Keratinocyte (primary cell): ENCODE measurements at regions not wholly inside any gene's neighbourhood (a gene's known extent, or its start where the extent isn't known, plus 50 kb on each side); places are given as distances from the start of the nearest gene placed in this dataset.
"Not testable (repeated sequence)": the region's sequence is repeated elsewhere in the genome, so short reads cannot be mapped to it uniquely, and the experiment has no call there.

ENCODE experiments used
- DNase-seq: peaks from one replicate; pipeline ENCODE4 v3.0.0-alpha.2; 2011; ENCODE audit warnings: low read depth, missing footprints, low spot score
- FAIRE-seq: peaks from 2 replicates; lab custom pipeline; 2011; peaks lifted over from hg19 to GRCh38; lab: Jason Lieb, UNC
- H2AFZ ChIP-seq: 2 replicates; pipeline ENCODE4 v1.6.0; 2012; ENCODE audit warnings: low read length, control low read depth, inconsistent platforms; ENCODE audit not compliant: control insufficient read depth
- H3K27ac ChIP-seq: 2 replicates; pipeline ENCODE4 v1.5.1; 2011; ENCODE audit warnings: low read length; ENCODE audit not compliant: control insufficient read depth, insufficient read depth
- H3K27me3 ChIP-seq: 3 replicates; pipeline ENCODE4 v1.6.0; 2011; ENCODE audit warnings: low read length; ENCODE audit not compliant: control insufficient read depth, insufficient read depth; ENCODE audit errors: extremely low read depth
- H3K36me3 ChIP-seq, 2 experiments: 2 replicates in 1 of 2; 3 replicates in 1 of 2; pipeline ENCODE4 v1.5.1; 2011; ENCODE audit warnings: low read length in 2 of 2, mild to moderate bottlenecking in 1 of 2; ENCODE audit not compliant: control insufficient read depth in 2 of 2, insufficient read depth in 2 of 2; ENCODE audit errors: extremely low read depth in 1 of 2
- H3K4me1 ChIP-seq: 3 replicates; pipeline ENCODE4 v1.5.1; 2011; ENCODE audit warnings: low read length; ENCODE audit not compliant: control insufficient read depth, insufficient read depth; ENCODE audit errors: extremely low read depth
- H3K4me2 ChIP-seq: 3 replicates; pipeline ENCODE4 v1.6.0; 2011; ENCODE audit warnings: low read depth, low read length; ENCODE audit not compliant: control insufficient read depth, insufficient read depth; ENCODE audit errors: extremely low read depth
- H3K4me3 ChIP-seq, 3 experiments: fragments of 200-600 bp in 1 of 3; sonication (generic) in 1 of 3; 2 replicates in 2 of 3; 3 replicates in 1 of 3; pipeline ENCODE4 v1.5.1; 2011 to 2016; ENCODE audit warnings: low read length in 3 of 3, mild to moderate bottlenecking in 3 of 3, control low read depth in 2 of 3, inconsistent platforms in 1 of 3, low read depth in 1 of 3, mixed read lengths in 1 of 3, mixed run types in 1 of 3, moderate library complexity in 1 of 3; ENCODE audit not compliant: control insufficient read depth in 2 of 3, insufficient read depth in 2 of 3; ENCODE audit errors: extremely low read depth in 1 of 3
- H3K79me2 ChIP-seq: 2 replicates; pipeline ENCODE4 v1.6.0; 2012; ENCODE audit warnings: low read length; ENCODE audit not compliant: control insufficient read depth, insufficient read depth
- H3K9ac ChIP-seq: 3 replicates; pipeline ENCODE4 v1.6.0; 2011; ENCODE audit warnings: low read length; ENCODE audit not compliant: control insufficient read depth, insufficient read depth; ENCODE audit errors: extremely low read depth
- H3K9me1 ChIP-seq: 3 replicates; pipeline ENCODE4 v1.6.0; 2011; ENCODE audit warnings: low read length; ENCODE audit not compliant: control insufficient read depth, insufficient read depth; ENCODE audit errors: extremely low read depth
- H3K9me3 ChIP-seq: 2 replicates; pipeline ENCODE4 v1.5.1; 2012; ENCODE audit warnings: low read depth, low read length; ENCODE audit not compliant: control insufficient read depth
- H4K20me1 ChIP-seq: 3 replicates; pipeline ENCODE4 v1.6.0; 2011; ENCODE audit warnings: low read length; ENCODE audit not compliant: control insufficient read depth, insufficient read depth; ENCODE audit errors: extremely low read depth
- CTCF ChIP-seq, 3 experiments: IDR thresholded peaks in 1 of 3; conservative IDR thresholded peaks in 1 of 3; optimal IDR thresholded peaks in 1 of 3; 2 replicates in 2 of 3; 3 replicates in 1 of 3; pipeline versions ENCODE3 to v1.5.1; 2011; ENCODE audit warnings: low read length in 3 of 3, mild to moderate bottlenecking in 3 of 3, moderate library complexity in 2 of 3, control low read depth in 1 of 3, inconsistent platforms in 1 of 3; ENCODE audit not compliant: insufficient read depth in 2 of 3; ENCODE audit errors: extremely low read depth in 1 of 3
- EZH2 ChIP-seq: IDR thresholded peaks from one replicate; pipeline ENCODE4 v1.6.1; 2012; ENCODE audit warnings: inconsistent platforms, mild to moderate bottlenecking, low read length, moderate library complexity
- dilution Hi-C: fragments of 300-500 bp; cut with MboI; formaldehyde crosslinking; loops from one replicate; pipeline ENCODE4 v1.7.0; 2020; ENCODE audit warnings: low sequenced_read_pairs; ENCODE audit not compliant: extremely low pct_ligation_motif_present

DNA sequence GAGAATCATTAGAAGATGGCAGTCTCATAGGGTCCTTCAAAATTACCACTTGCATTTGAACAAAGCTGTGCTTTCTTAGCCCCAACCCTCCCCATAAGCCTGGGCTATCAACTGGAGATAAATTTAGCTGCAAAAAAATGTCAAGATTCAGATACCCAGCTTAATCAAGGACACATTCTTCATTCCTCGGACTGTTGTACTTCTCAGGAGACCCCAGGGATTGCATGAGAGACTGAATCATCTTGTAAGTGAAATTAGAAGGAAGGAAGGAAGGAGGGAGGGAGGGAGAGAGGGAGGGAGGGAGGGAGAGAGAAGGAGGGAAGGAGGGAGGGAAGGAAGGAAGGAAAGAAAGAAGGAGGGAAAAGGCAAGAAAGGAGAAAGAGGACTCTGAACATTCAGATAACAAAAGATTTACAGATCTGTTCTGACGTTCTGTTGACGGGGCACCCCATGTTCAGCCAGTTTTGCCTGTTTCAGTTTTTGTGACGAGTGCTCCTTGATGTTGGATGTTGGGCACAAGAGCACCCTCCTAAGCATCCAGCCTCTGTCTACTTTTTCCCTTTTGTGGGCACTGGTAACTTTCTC is 498.7 kb downstream of the PREX1 start:
- no peaks in the 10 kb centered on the region for H3K36me3 ChIP-seq
- no peak overlapping the region for H3K4me3 ChIP-seq
- H2AFZ ChIP-seq: no peak overlapping the region
- H3K4me2 ChIP-seq: no peak overlapping the region
- TF ChIP-seq CTCF (optimal IDR thresholded peaks at IDR 0.05 in 1 of 3, IDR thresholded peaks at IDR 0.05 in 1 of 3, conservative IDR thresholded peaks at IDR 0.05 in 1 of 3; ENCODE audit: extremely low read depth in 1 of 3, insufficient read depth in 2 of 3, low read length in 3 of 3): no peak
- no peak for TF ChIP-seq EZH2
- no peak overlapping the region for H3K27ac ChIP-seq
- H3K9ac ChIP-seq: no peak overlapping the region
- no peaks in the 10 kb centered on the region for H3K4me1 ChIP-seq
- dilution Hi-C loops: no loop called here
- H3K79me2 ChIP-seq: no peaks in the 10 kb centered on the region
- no peak for FAIRE-seq
- no peaks in the 10 kb centered on the region for H4K20me1 ChIP-seq
- no peaks in the 10 kb centered on the region for H3K9me1 ChIP-seq
- DNase-seq: no peak
- H3K9me3 ChIP-seq: no peaks in the 10 kb centered on the region
- peaks cover 23% of the 10 kb centered on the region for H3K27me3 ChIP-seq

DNA sequence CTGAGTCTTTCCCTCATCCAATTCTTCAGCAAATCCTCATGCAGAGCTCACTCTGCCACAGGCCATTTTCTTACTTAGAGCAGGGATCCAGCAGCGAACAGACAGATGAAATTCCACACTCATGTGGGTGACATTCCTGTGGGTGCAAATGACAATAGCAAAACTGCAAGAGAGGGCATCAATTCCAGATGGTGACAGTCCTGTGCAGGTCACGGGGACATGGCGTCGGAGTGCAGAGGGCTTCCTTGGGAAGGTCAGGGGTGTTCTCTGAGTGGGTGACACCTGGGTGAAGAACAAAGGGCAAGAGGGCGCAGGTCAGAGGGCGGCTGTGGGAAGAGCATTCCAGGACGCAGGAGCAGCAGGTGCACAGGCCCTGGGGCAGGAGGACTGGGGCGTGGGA is 500.0 kb downstream of the PREX1 start:
- H3K79me2 ChIP-seq, H2AFZ ChIP-seq, FAIRE-seq, H3K9me3 ChIP-seq, H3K36me3 ChIP-seq, DNase-seq, H3K4me3 ChIP-seq, dilution Hi-C loops, H3K9me1 ChIP-seq, H3K27ac ChIP-seq, H4K20me1 ChIP-seq, H3K4me1 ChIP-seq, H3K4me2 ChIP-seq, H3K9ac ChIP-seq: not testable (repeated sequence)
- H3K27me3 ChIP-seq: peaks cover 23% of the 10 kb centered on the region

GRCh38 chr20:48326868-48327267 is 500.9 kb downstream of the PREX1 start:
- H3K4me1 ChIP-seq: no peaks in the 10 kb centered on the region
- no peaks in the 10 kb centered on the region for H3K9me1 ChIP-seq
- no peaks in the 10 kb centered on the region for H4K20me1 ChIP-seq
- no peak overlapping the region for H3K4me2 ChIP-seq
- H3K27me3 ChIP-seq: peaks cover 19% of the 10 kb centered on the region
- dilution Hi-C loops: no loop called here
- FAIRE-seq: no peak
- no peak overlapping the region for H3K4me3 ChIP-seq
- no peak overlapping the region for H3K9ac ChIP-seq
- DNase-seq: no peak
- H3K27ac ChIP-seq: no peak overlapping the region
- no peaks in the 10 kb centered on the region for H3K36me3 ChIP-seq
- no peaks in the 10 kb centered on the region for H3K79me2 ChIP-seq
- H3K9me3 ChIP-seq: no peaks in the 10 kb centered on the region
- TF ChIP-seq CTCF (optimal IDR thresholded peaks at IDR 0.05 in 1 of 3, IDR thresholded peaks at IDR 0.05 in 1 of 3, conservative IDR thresholded peaks at IDR 0.05 in 1 of 3; ENCODE audit: extremely low read depth in 1 of 3, insufficient read depth in 2 of 3, low read length in 3 of 3) (no peak), EZH2 (no peak)
- no peak overlapping the region for H2AFZ ChIP-seq
